A673 (cell line): ENCODE measurements at regions not wholly inside any gene's neighbourhood (a gene's known extent, or its start where the extent isn't known, plus 50 kb on each side); places are given as distances from the start of the nearest gene placed in this dataset.

ENCODE experiments used
- BruUV-seq: library from RNA; stranded (reverse); fragments of 400-500 nt; replicated peaks from 2 replicates; lab custom pipeline; 2021; lab: Mats Ljungman, UMichigan
- CTCF ChIA-PET: fragments of 300-600 bp; sonication (Branson Sonifier 250); formaldehyde crosslinking; loops from one replicate; lab custom pipeline; 2022; ENCODE audit warnings: antibody characterized with exemption; lab: Charles Lee
- POLR2A ChIA-PET: fragments of 300-600 bp; sonication (Branson Sonifier 250); formaldehyde crosslinking; loops from one replicate; lab custom pipeline; 2022; ENCODE audit warnings: antibody characterized with exemption; ENCODE audit not compliant: low non-redundant PET; lab: Charles Lee
- DNase-seq: peaks from one replicate; pipeline ENCODE4 v3.0.0-alpha.2; 2015; ENCODE audit warnings: low spot score
- H3K27ac ChIP-seq: fragments of 200-600 bp; sonication (generic); 2 replicates; pipeline ENCODE4 v1.5.1; 2016; ENCODE audit warnings: mixed run types, low read depth, mild to moderate bottlenecking, mixed read lengths, antibody characterized with exemption, low read length; ENCODE audit not compliant: poor library complexity, severe bottlenecking
- H3K27me3 ChIP-seq: fragments of 200-600 bp; sonication (generic); replicated peaks from 2 replicates; pipeline ENCODE4 v1.6.1; 2017; ENCODE audit warnings: mixed run types, low read depth, mild to moderate bottlenecking, mixed read lengths, antibody characterized with exemption, low read length; ENCODE audit not compliant: insufficient read depth, poor library complexity
- H3K36me3 ChIP-seq: fragments of 200-600 bp; sonication (generic); 2 replicates; pipeline ENCODE4 v1.6.1; 2016; ENCODE audit warnings: mixed run types, mild to moderate bottlenecking, mixed read lengths, antibody characterized with exemption, low read length; ENCODE audit not compliant: insufficient read depth, poor library complexity, severe bottlenecking
- H3K4me1 ChIP-seq: fragments of 200-600 bp; sonication (generic); 2 replicates; pipeline ENCODE4 v1.6.1; 2017; ENCODE audit warnings: mixed run types, mild to moderate bottlenecking, mixed read lengths, antibody characterized with exemption, low read length; ENCODE audit not compliant: insufficient read depth, poor library complexity, severe bottlenecking
- H3K4me3 ChIP-seq: fragments of 200-600 bp; sonication (generic); 2 replicates; pipeline ENCODE4 v1.5.1; 2016; ENCODE audit warnings: low read depth, mixed run types, mild to moderate bottlenecking, mixed read lengths, low read length; ENCODE audit not compliant: poor library complexity, severe bottlenecking
- H3K9me3 ChIP-seq: fragments of 200-600 bp; sonication (generic); 2 replicates; pipeline ENCODE4 v1.6.1; 2016; ENCODE audit warnings: mixed run types, low read depth, mild to moderate bottlenecking, mixed read lengths, antibody characterized with exemption, low read length; ENCODE audit not compliant: poor library complexity, severe bottlenecking
- CTCF ChIP-seq: fragments of 300-800, 200-600 bp; sonication (generic); conservative IDR thresholded peaks from 2 replicates; pipeline ENCODE4 v1.5.1; 2017; ENCODE audit warnings: low read depth, mild to moderate bottlenecking, antibody characterized with exemption, low read length, moderate library complexity, mixed read lengths
- EZH2 ChIP-seq: fragments of 200-600 bp; sonication (generic); IDR thresholded peaks from 2 replicates; pipeline ENCODE4 v1.6.1; 2017; ENCODE audit warnings: borderline replicate concordance, low read depth, mild to moderate bottlenecking, mixed read lengths, antibody characterized with exemption, low read length; ENCODE audit not compliant: poor library complexity, severe bottlenecking
- intact Hi-C: fragments of 100-400 bp; cut with micrococcal nuclease; formaldehyde crosslinking; loops from one replicate; pipeline ENCODE4 v1.10.0; 2022; ENCODE audit not compliant: unreplicated experiment

GRCh38 chr2:20551945-20552328, 99.0 kb downstream of the HS1BP3 start:
- POLR2A ChIA-PET = no interaction called here

GRCh38 chr2:20552847-20553246, 98.1 kb downstream of the HS1BP3 start:
- no peak for DNase-seq
- TF ChIP-seq EZH2 (no peak), CTCF (no peak)
- H3K36me3 ChIP-seq = no peaks in the 10 kb centered on the region
- H3K27me3 ChIP-seq = no peaks in the 10 kb centered on the region
- POLR2A ChIA-PET = no interaction called here
- H3K27ac ChIP-seq = no peak overlapping the region
- H3K4me3 ChIP-seq = no peak overlapping the region
- no peaks in the 10 kb centered on the region for H3K4me1 ChIP-seq
- intact Hi-C loops = no loop called here
- CTCF ChIA-PET = no interaction called here
- BruUV-seq = no TSS peak
- H3K9me3 ChIP-seq = no peaks in the 10 kb centered on the region

More at GRCh38 chr2:20551945-20552328, 99.0 kb downstream of the HS1BP3 start:
- Histone ChIP-seq H3K36me3 (no peaks in the 10 kb centered on the region), H3K4me3 (no peak overlapping the region), H3K4me1 (no peaks in the 10 kb centered on the region), H3K27ac (no peak overlapping the region), H3K27me3 (no peaks in the 10 kb centered on the region), H3K9me3 (no peaks in the 10 kb centered on the region)
- CTCF ChIA-PET = no interaction called here
- intact Hi-C loops = no loop called here
- TF ChIP-seq CTCF = no peak
- no peak for TF ChIP-seq EZH2
- no TSS peak for BruUV-seq
- no peak for DNase-seq

- CTCF ChIA-PET = no interaction called here
- BruUV-seq = no TSS peak
- no peaks in the 10 kb centered on the region for H3K36me3 ChIP-seq
- H3K4me1 ChIP-seq = no peaks in the 10 kb centered on the region
- no peaks in the 10 kb centered on the region for H3K9me3 ChIP-seq
- intact Hi-C loops = no loop called here
- TF ChIP-seq CTCF (no peak), EZH2 (no peak)
- H3K4me3 ChIP-seq = no peak overlapping the region
- H3K27me3 ChIP-seq = no peaks in the 10 kb centered on the region
- POLR2A ChIA-PET = interaction anchor here (0.7 kb wide), 1 partner anchor 175 kb away, joined by 4 read pairs; no protein-coding TSS in a partner anchor
- no peak for DNase-seq
- no peak overlapping the region for H3K27ac ChIP-seq
Measured at GRCh38 chr2:20553580-20553979, 97.3 kb downstream of the HS1BP3 start.
